Activated naive CD4-positive, alpha-beta T cell treated with anti-CD3 and anti-CD28 coated beads, Interleukin-2, amount 50 U/mL, for 72 hours (primary cell): ENCODE measurements at regions not wholly inside any gene's neighbourhood (a gene's known extent, or its start where the extent isn't known, plus 50 kb on each side); places are given as distances from the start of the nearest gene placed in this dataset.
A peak's percentile ranks its signal among the peaks of the same experiment; 100 is the strongest.

ENCODE experiments used
- ATAC-seq, 2 donors: fragments of 150-1000 bp; cut with Tn5 transposase; 2 replicates each; pipeline ENCODE4 v1.10.0; 2021; ENCODE audit warnings: mild to moderate bottlenecking in 2 of 2, moderate library complexity in 2 of 2
- DNase-seq, 2 donors: peaks; one replicate each; pipeline ENCODE4 v3.0.0; 2021 to 2022; ENCODE audit warnings: low spot score in 2 of 2
- H3K27ac Mint-ChIP-seq, 2 donors: one replicate each; pipeline ENCODE4 v1.8.0; 2022; ENCODE audit warnings: mild to moderate bottlenecking in 2 of 2, mixed read lengths in 2 of 2
- H3K36me3 Mint-ChIP-seq, 2 donors: one replicate each; pipeline ENCODE4 v1.8.0; 2022; ENCODE audit warnings: mixed read lengths in 2 of 2
- H3K9me3 Mint-ChIP-seq, 2 donors: one replicate each; pipeline ENCODE4 v1.8.0; 2022; ENCODE audit warnings: mixed read lengths in 2 of 2

GRCh38 chr3:159062734-159063410, 261.0 kb downstream of the MFSD1 start:
- no peak for ATAC-seq
- Mint-ChIP-seq H3K27ac (no peak overlapping the region), H3K9me3 (peaks cover 5 to 9% of the 10 kb centered on the region in 2 donors), H3K36me3 (no peaks in the 10 kb centered on the region)
- no peak for DNase-seq

DNA sequence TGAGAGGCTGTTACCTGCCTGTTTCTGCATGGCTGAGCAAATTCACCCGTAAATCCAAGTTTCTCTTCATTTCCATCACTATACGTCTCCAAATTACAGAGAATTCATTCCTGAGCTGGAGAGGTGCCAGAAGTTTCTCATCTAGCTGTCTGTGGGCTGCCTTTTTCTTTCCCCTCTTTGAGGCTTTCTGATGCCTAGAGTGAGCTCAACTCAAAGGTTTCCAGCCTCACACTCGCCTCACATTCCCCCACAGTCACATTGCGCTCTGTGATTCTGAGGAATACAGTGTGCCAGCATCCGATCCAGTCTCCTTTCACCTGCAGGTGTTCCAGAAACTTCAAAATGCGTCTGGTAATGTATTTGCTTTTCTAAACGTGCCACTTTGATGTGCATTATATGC, 267.2 kb downstream of the MFSD1 start, which contains the start of gene IQCJ:
Gene IQCJ, plus strand, starts transcription at position 229 of the 400 bp plus-strand sequence.
- peaks cover 0 to 7% of the 10 kb centered on the region in 2 donors for H3K9me3 Mint-ChIP-seq
- no peaks in the 10 kb centered on the region for H3K36me3 Mint-ChIP-seq
- H3K27ac Mint-ChIP-seq = no peak within 1 kb of the TSS
- DNase-seq (no peak), ATAC-seq (no peak)

GRCh38 chr3:159069866-159070425, 268.1 kb downstream of the MFSD1 start:
- DNase-seq = no peak
- ATAC-seq = no peak
- Mint-ChIP-seq H3K36me3 (no peaks in the 10 kb centered on the region), H3K27ac (no peak overlapping the region), H3K9me3 (peaks cover 0 to 7% of the 10 kb centered on the region in 2 donors)

DNA sequence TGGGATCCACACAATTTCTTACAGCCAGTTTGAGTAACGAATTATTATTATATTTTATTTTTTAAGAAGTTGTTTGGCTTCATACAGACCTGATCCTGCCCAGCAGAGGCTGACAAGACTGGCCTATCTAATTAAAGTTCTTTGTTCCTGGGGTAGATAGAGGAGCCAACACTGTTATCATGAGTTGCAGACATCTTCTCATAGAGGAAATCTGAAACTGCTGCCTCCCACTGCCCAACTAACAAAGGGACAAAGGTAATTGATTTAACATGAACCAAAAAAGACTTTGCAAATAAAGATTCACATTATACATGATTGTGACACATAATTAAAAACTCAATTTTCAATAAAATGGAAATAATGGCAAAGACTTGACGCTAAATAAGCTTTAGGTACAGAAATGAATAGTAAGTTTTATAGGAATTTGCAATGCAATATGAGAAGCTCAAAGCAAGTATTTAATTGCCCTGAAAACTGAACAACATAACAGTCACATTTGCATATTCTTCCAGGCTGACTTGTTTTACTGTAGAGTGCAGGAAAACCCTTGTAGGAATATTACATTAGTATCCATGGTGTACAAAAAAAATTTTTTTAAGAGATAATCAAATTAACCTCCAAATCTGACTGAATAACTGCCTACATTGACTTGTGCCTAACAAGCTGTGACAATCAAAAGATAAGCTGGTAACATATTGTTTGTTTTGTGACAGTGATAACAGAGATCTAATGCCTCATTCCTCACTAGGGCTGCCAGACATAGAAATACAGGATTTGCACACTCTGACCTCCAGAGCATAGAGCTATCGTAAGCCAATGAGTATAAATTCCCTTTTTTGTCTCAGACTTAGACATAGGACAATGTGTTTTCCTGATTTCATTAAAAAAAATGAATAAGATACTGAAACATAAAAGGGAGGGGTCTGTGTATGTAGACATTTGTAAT, 273.2 kb downstream of the MFSD1 start:
- no peaks in the 10 kb centered on the region for H3K36me3 Mint-ChIP-seq
- ATAC-seq = no peak
- H3K9me3 Mint-ChIP-seq = peaks cover 0 to 7% of the 10 kb centered on the region in 2 donors
- DNase-seq = no peak
- H3K27ac Mint-ChIP-seq = no peak overlapping the region

DNA sequence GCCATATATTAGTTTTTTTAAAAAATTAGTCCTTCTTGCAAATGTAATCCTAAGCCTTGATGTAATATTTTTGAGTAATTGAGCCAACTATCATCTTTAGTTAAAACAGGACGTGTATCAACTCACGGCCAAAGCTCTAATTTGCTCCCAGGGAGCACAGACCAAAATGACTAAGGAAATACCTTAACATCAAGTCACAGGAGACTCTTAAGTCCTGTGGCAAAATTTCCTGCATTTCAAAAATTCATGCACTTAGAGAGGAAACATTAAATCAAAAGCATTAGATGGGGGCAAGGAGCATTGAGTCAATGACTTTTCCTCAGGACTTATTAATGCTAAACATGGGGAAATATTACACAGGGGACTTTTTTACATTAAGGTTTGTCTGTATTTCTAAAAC, 276.0 kb downstream of the MFSD1 start:
- Mint-ChIP-seq H3K36me3 (no peaks in the 10 kb centered on the region), H3K9me3 (peaks cover 0 to 15% of the 10 kb centered on the region in 2 donors), H3K27ac (no peak overlapping the region)
- DNase-seq (no peak), ATAC-seq (no peak)

GRCh38 chr3:159080256-159080655, 278.4 kb downstream of the MFSD1 start:
- no peak for DNase-seq
- Mint-ChIP-seq H3K9me3 (peaks cover 7% of the 10 kb centered on the region in 2 donors), H3K36me3 (no peaks in the 10 kb centered on the region)

DNA sequence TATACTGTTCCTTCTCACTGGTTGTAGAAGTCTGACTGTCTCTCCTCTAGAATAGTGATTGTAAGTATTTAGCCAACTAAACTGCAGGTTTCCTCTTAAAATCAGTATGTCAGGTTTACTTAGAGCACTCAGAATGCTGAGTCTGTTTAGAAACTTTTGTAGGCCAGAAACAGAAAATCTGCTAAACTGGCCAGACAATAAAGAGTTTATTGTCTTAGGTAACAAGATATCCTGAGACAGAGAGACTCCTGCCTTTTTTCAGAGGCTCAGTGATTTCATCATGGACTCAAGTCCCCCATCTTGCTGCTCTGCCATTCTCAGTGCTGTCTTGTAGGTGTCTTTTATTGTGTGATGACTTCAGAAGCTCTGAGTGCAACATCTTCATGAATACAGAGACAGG, 279.0 kb downstream of the MFSD1 start:
- Mint-ChIP-seq H3K36me3 (no peaks in the 10 kb centered on the region), H3K27ac (no peak overlapping the region), H3K9me3 (peaks cover 7% of the 10 kb centered on the region in 2 donors)
- no peak for ATAC-seq
- DNase-seq = no peak

More at GRCh38 chr3:159080256-159080655, 278.4 kb downstream of the MFSD1 start:
- H3K27ac Mint-ChIP-seq = no peak overlapping the region
- no peak for ATAC-seq

DNA sequence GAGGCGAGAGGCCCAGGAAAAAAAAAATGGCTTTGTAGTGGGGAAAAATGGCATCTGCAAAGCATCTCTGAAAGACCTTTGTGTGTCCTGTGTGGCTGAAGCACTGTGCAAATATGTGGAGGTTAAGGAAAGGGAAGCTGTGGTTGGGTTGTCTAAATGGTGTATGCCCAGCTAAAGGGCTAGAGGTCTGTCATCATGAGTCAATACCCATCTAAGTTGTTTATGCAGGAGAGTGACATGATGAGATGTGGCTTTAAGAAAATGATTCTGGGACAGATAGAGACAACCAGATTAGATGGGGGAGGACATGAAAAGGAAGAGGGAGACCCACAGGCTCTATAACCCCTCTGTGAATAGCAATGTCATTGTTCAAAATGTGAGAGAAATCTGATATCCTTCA, 280.7 kb downstream of the MFSD1 start:
- Mint-ChIP-seq H3K9me3 (peaks cover 7% of the 10 kb centered on the region in 2 donors), H3K36me3 (no peaks in the 10 kb centered on the region), H3K27ac (no peak overlapping the region)
- ATAC-seq (no peak), DNase-seq (no peak)

- Mint-ChIP-seq H3K36me3 (no peaks in the 10 kb centered on the region), H3K27ac (no peak overlapping the region), H3K9me3 (peaks cover 0 to 4% of the 10 kb centered on the region in 2 donors)
- ATAC-seq (no peak), DNase-seq (no peak)
Observed at GRCh38 chr3:159091936-159092335, 290.1 kb downstream of the MFSD1 start.

GRCh38 chr3:159102001-159102400, 300.1 kb downstream of the MFSD1 start:
- H3K36me3 Mint-ChIP-seq = peaks cover 0 to 6% of the 10 kb centered on the region in 2 donors
- H3K9me3 Mint-ChIP-seq = peaks cover 0 to 9% of the 10 kb centered on the region in 2 donors
- DNase-seq (no peak), ATAC-seq (no peak)
- H3K27ac Mint-ChIP-seq = no peak overlapping the region

DNA sequence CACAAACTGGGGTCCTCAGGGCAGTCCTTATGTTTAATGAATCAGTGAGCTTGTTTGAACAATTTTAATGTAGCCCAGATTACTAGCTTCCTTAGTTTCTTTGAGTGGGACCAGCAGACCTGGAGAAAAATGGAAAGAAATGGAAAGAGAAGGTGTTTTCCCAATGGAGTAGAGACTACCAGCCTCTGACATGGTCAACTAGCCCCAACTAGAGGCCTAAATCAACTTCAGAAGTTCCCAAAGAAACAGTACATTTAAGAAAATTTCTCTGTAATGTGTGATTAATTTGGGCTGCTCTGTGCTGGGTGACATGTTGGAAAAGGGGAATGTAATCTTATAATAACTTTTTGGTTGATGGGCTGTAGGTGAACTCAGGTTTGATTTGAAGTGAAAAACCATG, 310.9 kb downstream of the MFSD1 start:
- no peak overlapping the region for H3K27ac Mint-ChIP-seq
- H3K36me3 Mint-ChIP-seq = peaks cover 0 to 4% of the 10 kb centered on the region in 2 donors
- ATAC-seq = no peak

GRCh38 chr3:159113221-159113875, 311.5 kb downstream of the MFSD1 start:
- peaks cover 3 to 4% of the 10 kb centered on the region in 2 donors for H3K9me3 Mint-ChIP-seq
- H3K27ac Mint-ChIP-seq = no peak overlapping the region
- peaks cover 0 to 4% of the 10 kb centered on the region in 2 donors for H3K36me3 Mint-ChIP-seq
- DNase-seq (no peak), ATAC-seq (no peak)

More for the DNA sequence above, 310.9 kb downstream of the MFSD1 start:
- peaks cover 3 to 4% of the 10 kb centered on the region in 2 donors for H3K9me3 Mint-ChIP-seq
- no peak for DNase-seq

DNA sequence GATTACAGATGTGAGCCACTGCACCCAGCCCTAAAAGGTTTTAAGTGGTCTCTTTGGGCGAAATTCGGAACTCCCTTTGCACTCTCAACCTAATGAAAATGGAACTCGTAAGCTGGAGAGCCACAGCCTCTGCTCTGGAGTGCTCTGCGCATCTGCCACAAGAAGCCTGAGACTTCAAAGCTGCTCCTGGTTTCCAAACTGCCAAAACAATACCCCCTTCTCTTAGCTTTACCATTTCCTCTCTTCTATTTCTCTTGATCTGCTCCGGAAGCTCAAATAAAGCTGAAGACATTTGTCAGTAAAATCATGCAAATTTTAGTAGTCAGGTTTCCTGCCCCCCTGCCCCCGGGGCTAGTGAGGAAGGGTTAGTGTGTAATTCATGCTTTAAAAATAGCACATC, 312.7 kb downstream of the MFSD1 start:
- Mint-ChIP-seq H3K36me3 (peaks cover 0 to 4% of the 10 kb centered on the region in 2 donors), H3K27ac (peak overlapping the region in 1 of 2 donors; percentile 46), H3K9me3 (peaks cover 3 to 4% of the 10 kb centered on the region in 2 donors)
- ATAC-seq = no peak
- DNase-seq = no peak

GRCh38 chr3:159123877-159124276, 322.0 kb downstream of the MFSD1 start:
- H3K36me3 Mint-ChIP-seq = no peaks in the 10 kb centered on the region
- ATAC-seq = no peak
- no peak overlapping the region for H3K27ac Mint-ChIP-seq
- H3K9me3 Mint-ChIP-seq = peaks cover 0 to 4% of the 10 kb centered on the region in 2 donors
- DNase-seq = no peak

- DNase-seq (no peak), ATAC-seq (no peak)
- no peaks in the 10 kb centered on the region for H3K36me3 Mint-ChIP-seq
- H3K9me3 Mint-ChIP-seq = peaks cover 0 to 4% of the 10 kb centered on the region in 2 donors
- no peak overlapping the region for H3K27ac Mint-ChIP-seq
Observed at GRCh38 chr3:159126261-159127020, 324.6 kb downstream of the MFSD1 start.

DNA sequence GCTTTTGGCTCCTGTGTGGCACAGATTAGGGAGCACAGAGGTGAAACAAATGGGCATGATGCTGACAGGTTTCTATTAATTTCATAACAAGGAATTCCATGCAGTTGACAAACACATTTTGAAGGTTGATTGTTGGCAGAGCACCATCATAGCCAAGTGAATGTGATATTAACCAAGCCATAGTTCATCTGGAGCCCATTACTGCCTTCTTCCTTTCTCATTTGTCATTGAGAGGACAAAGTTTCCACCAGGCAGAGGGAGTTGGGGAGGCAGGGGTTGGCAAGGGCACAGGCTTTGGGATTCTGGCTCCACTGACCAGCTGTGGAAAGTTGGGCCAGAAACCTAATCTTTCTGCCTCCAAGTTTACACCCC, 325.2 kb downstream of the MFSD1 start:
- Mint-ChIP-seq H3K36me3 (no peaks in the 10 kb centered on the region), H3K9me3 (peaks cover 0 to 4% of the 10 kb centered on the region in 2 donors), H3K27ac (no peak overlapping the region)
- no peak for DNase-seq
- ATAC-seq = no peak
